Cardiac fibroblast (primary cell): ENCODE measurements at regions not wholly inside any gene's neighbourhood (a gene's known extent, or its start where the extent isn't known, plus 50 kb on each side); places are given as distances from the start of the nearest gene placed in this dataset.

ENCODE experiments used
- DNase-seq, 2 donors: peaks; one replicate each; pipeline versions ENCODE4 v3.0.0 to v3.0.0-alpha.2; 2010; ENCODE audit warnings: low read depth in 2 of 2
- H3K4me3 ChIP-seq, 2 donors: replicated peaks in 1 of 2; 1 replicate in 1 of 2; 2 replicates in 1 of 2; pipeline ENCODE4 v1.5.1; 2011; ENCODE audit warnings: low read depth in 2 of 2, low read length in 2 of 2, mild to moderate bottlenecking in 2 of 2, moderate library complexity in 1 of 2
- TF ChIP-seq, protein P1 (sequence below): IDR thresholded peaks from one replicate; pipeline ENCODE4 v1.5.1; 2011; ENCODE audit warnings: low read depth, mild to moderate bottlenecking, low read length, inconsistent platforms

- no peak for DNase-seq
- TF ChIP-seq, protein P1, sequence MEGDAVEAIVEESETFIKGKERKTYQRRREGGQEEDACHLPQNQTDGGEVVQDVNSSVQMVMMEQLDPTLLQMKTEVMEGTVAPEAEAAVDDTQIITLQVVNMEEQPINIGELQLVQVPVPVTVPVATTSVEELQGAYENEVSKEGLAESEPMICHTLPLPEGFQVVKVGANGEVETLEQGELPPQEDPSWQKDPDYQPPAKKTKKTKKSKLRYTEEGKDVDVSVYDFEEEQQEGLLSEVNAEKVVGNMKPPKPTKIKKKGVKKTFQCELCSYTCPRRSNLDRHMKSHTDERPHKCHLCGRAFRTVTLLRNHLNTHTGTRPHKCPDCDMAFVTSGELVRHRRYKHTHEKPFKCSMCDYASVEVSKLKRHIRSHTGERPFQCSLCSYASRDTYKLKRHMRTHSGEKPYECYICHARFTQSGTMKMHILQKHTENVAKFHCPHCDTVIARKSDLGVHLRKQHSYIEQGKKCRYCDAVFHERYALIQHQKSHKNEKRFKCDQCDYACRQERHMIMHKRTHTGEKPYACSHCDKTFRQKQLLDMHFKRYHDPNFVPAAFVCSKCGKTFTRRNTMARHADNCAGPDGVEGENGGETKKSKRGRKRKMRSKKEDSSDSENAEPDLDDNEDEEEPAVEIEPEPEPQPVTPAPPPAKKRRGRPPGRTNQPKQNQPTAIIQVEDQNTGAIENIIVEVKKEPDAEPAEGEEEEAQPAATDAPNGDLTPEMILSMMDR, result no peak
- no peak overlapping the region for H3K4me3 ChIP-seq
Observed at GRCh38 chr10:3712707-3713106, 72.3 kb downstream of the KLF6 start.

DNA sequence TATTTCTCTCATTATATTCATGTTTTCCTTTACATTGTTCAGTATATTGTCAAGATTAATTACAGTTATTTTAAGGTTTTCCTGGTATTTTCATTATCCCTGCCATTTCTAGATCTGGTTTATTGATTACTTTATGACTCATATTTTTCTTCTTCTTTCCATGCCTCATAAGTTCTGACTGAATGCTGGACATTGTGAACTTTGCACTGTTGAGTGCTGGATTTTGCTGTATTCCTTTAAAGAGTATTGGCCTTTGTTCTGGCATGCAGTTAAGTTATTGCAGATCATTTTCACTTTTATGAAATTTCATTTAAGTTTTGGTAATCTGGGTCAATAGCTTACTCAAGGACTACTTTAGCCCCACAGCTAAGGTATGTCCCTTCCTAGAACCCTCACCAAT lies 73.1 kb downstream of the KLF6 start:
- TF ChIP-seq, protein P1, result no peak
- no peak for DNase-seq
- H3K4me3 ChIP-seq, result no peak overlapping the region

DNA sequence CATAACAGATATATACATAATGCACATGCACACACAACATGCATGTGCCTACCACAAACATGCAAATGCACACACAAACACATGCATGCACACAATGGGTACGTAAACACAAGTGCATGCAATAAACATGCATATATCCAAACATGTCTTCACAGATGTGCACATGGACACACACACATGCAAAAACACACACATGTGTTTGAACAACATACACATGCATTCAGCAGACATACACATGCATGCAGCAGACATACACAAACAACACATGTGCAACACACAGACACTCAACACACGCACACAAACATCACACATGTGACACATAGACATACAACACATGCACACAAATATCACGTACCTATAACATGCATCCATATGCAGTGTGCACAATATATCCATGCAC lies 74.2 kb downstream of the KLF6 start:
- DNase-seq, result no peak
- TF ChIP-seq, protein P1, result no peak
- H3K4me3 ChIP-seq, result no peak overlapping the region

DNA sequence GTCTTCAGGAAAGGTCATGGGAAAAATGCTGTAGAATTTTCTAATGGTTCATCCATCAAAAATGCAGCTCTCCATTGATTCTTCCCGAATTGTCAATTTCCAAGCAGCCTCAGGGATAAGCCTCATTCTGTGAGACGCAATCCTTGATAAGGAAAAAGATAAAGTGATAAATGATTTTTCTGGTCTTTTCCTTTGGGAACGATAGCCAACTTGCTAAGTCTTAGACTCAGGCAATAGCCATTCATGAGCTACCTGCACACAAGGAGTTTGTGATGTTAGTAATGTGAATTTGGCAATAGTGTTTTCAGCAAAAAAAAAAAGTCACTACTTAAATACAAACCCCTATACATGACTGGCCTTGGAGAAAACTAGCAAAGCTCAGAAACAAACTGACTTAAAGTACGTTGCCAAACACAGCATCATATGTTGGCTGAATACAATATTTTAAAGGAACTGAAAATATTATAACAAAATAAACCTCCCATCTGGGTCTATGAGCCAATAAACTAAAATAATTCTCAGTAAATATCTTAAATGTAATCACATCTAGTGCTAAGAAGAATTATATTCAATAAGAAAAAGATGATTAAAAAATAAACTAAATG lies 75.5 kb downstream of the KLF6 start:
- no peak overlapping the region for H3K4me3 ChIP-seq
- DNase-seq, result no peak
- TF ChIP-seq, protein P1, result no peak

DNA sequence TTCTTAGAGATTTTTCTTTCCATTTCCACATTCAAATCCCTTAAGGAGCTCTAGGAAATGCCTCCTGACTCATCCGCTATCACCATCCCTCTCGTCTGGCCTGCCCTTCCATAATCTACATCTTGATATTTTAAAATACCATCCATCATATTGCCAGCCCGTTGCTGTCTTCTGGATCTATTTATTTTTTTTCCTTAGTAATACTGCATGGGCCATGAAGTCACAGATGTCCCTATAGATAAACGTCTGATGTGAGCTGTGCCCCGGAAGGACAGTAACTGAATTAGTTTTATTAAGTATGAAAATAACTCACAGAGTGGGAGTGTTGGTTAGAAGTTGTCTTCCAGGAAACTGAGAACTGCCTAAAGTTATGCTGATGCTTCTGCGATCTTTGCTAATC lies 76.2 kb downstream of the KLF6 start:
- TF ChIP-seq, protein P1, result no peak
- peak; percentile 19 to 43 for DNase-seq
- no peak overlapping the region for H3K4me3 ChIP-seq

DNA sequence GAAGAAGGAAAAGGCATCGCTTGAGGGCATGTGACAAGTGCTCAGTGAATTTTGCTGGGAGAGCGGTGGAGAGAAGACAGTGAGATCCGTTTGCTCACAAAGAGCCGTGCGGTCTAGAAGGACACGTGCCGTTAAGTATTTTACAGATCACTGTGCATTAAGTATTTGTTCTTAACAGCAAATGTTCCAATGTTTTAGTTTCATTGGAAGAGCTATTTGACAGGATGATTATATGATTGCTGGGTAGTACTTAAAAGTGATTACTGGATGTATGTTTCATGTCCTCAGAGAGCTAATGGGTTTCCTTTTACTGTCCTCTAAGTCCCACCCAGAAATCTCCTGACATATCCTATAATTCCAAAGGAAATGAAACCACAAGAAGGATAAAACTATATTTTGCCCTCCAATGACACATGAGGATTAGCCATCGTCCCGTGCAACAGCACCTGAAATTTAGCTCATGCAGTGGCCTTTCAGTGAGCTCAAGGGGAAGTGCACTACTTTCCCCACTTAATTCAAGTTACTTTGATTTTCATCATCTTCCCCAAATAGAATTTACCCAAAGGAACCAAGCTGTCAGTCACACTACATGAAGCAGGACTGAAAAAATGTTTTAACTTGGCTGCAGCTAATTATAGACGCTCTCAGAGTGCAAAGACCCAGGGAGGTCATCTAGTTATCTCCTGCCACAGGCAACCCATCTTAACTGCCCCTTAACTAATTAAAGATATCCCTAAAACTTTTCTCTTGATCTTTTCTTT lies 80.3 kb downstream of the KLF6 start:
- TF ChIP-seq, protein P1, result no peak
- H3K4me3 ChIP-seq, result no peak overlapping the region
- DNase-seq, result no peak
